CD4-positive, alpha-beta memory T cell (primary cell): ENCODE measurements at regions not wholly inside any gene's neighbourhood (a gene's known extent, or its start where the extent isn't known, plus 50 kb on each side); places are given as distances from the start of the nearest gene placed in this dataset.

Experiments used
- CTCF ChIA-PET: fragments of 350-600 bp; sonication (Branson Sonifier 250); formaldehyde crosslinking; loops from one replicate; lab custom pipeline; 2021; ENCODE audit warnings: inconsistent platforms; ENCODE audit not compliant: partially characterized antibody; lab: Charles Lee
- POLR2A ChIA-PET: fragments of 350-600 bp; sonication (Branson Sonifier 250); formaldehyde crosslinking; loops from one replicate; lab custom pipeline; 2021; ENCODE audit not compliant: partially characterized antibody; lab: Charles Lee
- DNase-seq, 5 donors: peaks; one replicate each; pipeline versions ENCODE4 v3.0.0 to v3.0.0-alpha.2; 2020 to 2022; ENCODE audit warnings: mixed read lengths in 1 of 5
- H3K27ac ChIP-seq: one replicate; pipeline ENCODE4 v1.7.0; 2013; ENCODE audit warnings: low read depth, low read length
- H3K27me3 ChIP-seq: 2 replicates; pipeline ENCODE4 v1.7.0; 2013; ENCODE audit warnings: mild to moderate bottlenecking, low read length, moderate library complexity; ENCODE audit not compliant: insufficient read depth
- H3K36me3 ChIP-seq: 2 replicates; pipeline ENCODE4 v1.7.0; 2013; ENCODE audit warnings: mild to moderate bottlenecking, low read length, moderate library complexity; ENCODE audit not compliant: insufficient read depth
- H3K4me1 ChIP-seq: 2 replicates; pipeline ENCODE4 v1.7.0; 2013; ENCODE audit warnings: mild to moderate bottlenecking, low read length, moderate library complexity; ENCODE audit not compliant: insufficient read depth
- H3K4me3 ChIP-seq, 2 donors: one replicate each; pipeline ENCODE4 v1.7.0; 2013; ENCODE audit warnings: low read length in 2 of 2, mild to moderate bottlenecking in 1 of 2
- H3K9me3 ChIP-seq, 2 donors: one replicate each; pipeline ENCODE4 v1.7.0; 2013; ENCODE audit warnings: low read length in 2 of 2, control low read depth in 1 of 2; ENCODE audit not compliant: control insufficient read depth in 1 of 2
- H3K27ac Mint-ChIP-seq, 7 donors: one replicate each; pipeline ENCODE4 v1.8.0; 2020 to 2021; ENCODE audit warnings: mixed read lengths in 7 of 7, mild to moderate bottlenecking in 6 of 7, inconsistent platforms in 3 of 7, moderate library complexity in 3 of 7
- H3K27me3 Mint-ChIP-seq, 2 donors: one replicate each; pipeline ENCODE4 v1.8.0; 2020 to 2021; ENCODE audit warnings: mixed read lengths in 2 of 2
- H3K36me3 Mint-ChIP-seq, 2 donors: one replicate each; pipeline ENCODE4 v1.8.0; 2020 to 2021; ENCODE audit warnings: mixed read lengths in 2 of 2, inconsistent platforms in 1 of 2, mild to moderate bottlenecking in 1 of 2
- H3K4me1 Mint-ChIP-seq, 4 donors: one replicate each; pipeline ENCODE4 v1.8.0; 2020 to 2021; ENCODE audit warnings: mixed read lengths in 4 of 4, mild to moderate bottlenecking in 1 of 4
- H3K4me3 Mint-ChIP-seq, 8 donors: one replicate each; pipeline ENCODE4 v1.8.0; 2020 to 2021; ENCODE audit warnings: mixed read lengths in 8 of 8, mild to moderate bottlenecking in 7 of 8, moderate library complexity in 6 of 8, inconsistent platforms in 3 of 8
- H3K9me3 Mint-ChIP-seq, 8 donors: one replicate each; pipeline ENCODE4 v1.8.0; 2020 to 2021; ENCODE audit warnings: mixed read lengths in 8 of 8, mild to moderate bottlenecking in 5 of 8, inconsistent platforms in 3 of 8, moderate library complexity in 1 of 8
- intact Hi-C: fragments of 100-400 bp; cut with micrococcal nuclease; formaldehyde crosslinking; loops from one replicate; pipeline ENCODE4 v1.15.1; 2023

- H3K36me3 Mint-ChIP-seq, result no peaks in the 10 kb centered on the region
- POLR2A ChIA-PET, result no interaction called here
- Histone ChIP-seq H3K36me3 (no peaks in the 10 kb centered on the region), H3K27ac (no peak overlapping the region), H3K4me3 (no peak overlapping the region), H3K4me1 (no peaks in the 10 kb centered on the region), H3K27me3 (no peaks in the 10 kb centered on the region), H3K9me3 (no peaks in the 10 kb centered on the region)
- H3K27ac Mint-ChIP-seq, result peak overlapping the region in 1 of 7 donors; percentile 47
- H3K4me1 Mint-ChIP-seq, result peaks cover 0 to 4% (median 2%) of the 10 kb centered on the region in 4 donors
- CTCF ChIA-PET, result interaction anchor here (0.7 to 14.8 kb wide), 5 partner anchors 10 to 701 kb away, joined by 3 to 434 read pairs (median 3); no protein-coding TSS in a partner anchor
- DNase-seq, result no peak
- H3K4me3 Mint-ChIP-seq, result no peak overlapping the region
- H3K9me3 Mint-ChIP-seq, result no peaks in the 10 kb centered on the region
- intact Hi-C loops, result no loop called here
- H3K27me3 Mint-ChIP-seq, result peaks cover 2 to 3% of the 10 kb centered on the region in 2 donors
Observed at GRCh38 chrX:110414679-110415439, 56.2 kb downstream of the RTL9 start.

GRCh38 chrX:110415440-110416170 lies 57.0 kb downstream of the RTL9 start:
- intact Hi-C loops, result no loop called here
- peaks cover 0 to 4% (median 2%) of the 10 kb centered on the region in 4 donors for H3K4me1 Mint-ChIP-seq
- CTCF ChIA-PET, result interaction anchor here (0.7 to 14.8 kb wide), 5 partner anchors 10 to 702 kb away, joined by 3 to 434 read pairs (median 3); no protein-coding TSS in a partner anchor
- no peaks in the 10 kb centered on the region for H3K36me3 Mint-ChIP-seq
- DNase-seq, result no peak
- H3K27ac Mint-ChIP-seq, result no peak overlapping the region
- no peaks in the 10 kb centered on the region for H3K27me3 ChIP-seq
- no peak overlapping the region for H3K4me3 Mint-ChIP-seq
- H3K27ac ChIP-seq, result no peak overlapping the region
- H3K9me3 ChIP-seq, result no peaks in the 10 kb centered on the region
- peaks cover 2 to 3% of the 10 kb centered on the region in 2 donors for H3K27me3 Mint-ChIP-seq
- POLR2A ChIA-PET, result no interaction called here
- H3K9me3 Mint-ChIP-seq, result no peaks in the 10 kb centered on the region
- H3K4me3 ChIP-seq, result no peak overlapping the region
- H3K36me3 ChIP-seq, result no peaks in the 10 kb centered on the region
- no peaks in the 10 kb centered on the region for H3K4me1 ChIP-seq

GRCh38 chrX:110417128-110417527 lies 58.5 kb downstream of the RTL9 start:
- no peaks in the 10 kb centered on the region for H3K36me3 Mint-ChIP-seq
- no peak for DNase-seq
- H3K4me1 Mint-ChIP-seq, result peaks cover 0 to 4% (median 2%) of the 10 kb centered on the region in 4 donors
- Histone ChIP-seq H3K27me3 (no peaks in the 10 kb centered on the region), H3K9me3 (no peaks in the 10 kb centered on the region), H3K36me3 (no peaks in the 10 kb centered on the region), H3K4me1 (no peaks in the 10 kb centered on the region), H3K27ac (no peak overlapping the region), H3K4me3 (no peak overlapping the region)
- peak overlapping the region in 1 of 7 donors; percentile 1 for H3K27ac Mint-ChIP-seq
- no peak overlapping the region for H3K4me3 Mint-ChIP-seq
- intact Hi-C loops, result no loop called here
- ChIA-PET CTCF (interaction anchor here (1.2 to 14.8 kb wide), 3 partner anchors 12 to 270 kb away, joined by 3 to 434 read pairs (median 32); no protein-coding TSS in a partner anchor), POLR2A (no interaction called here)
- H3K27me3 Mint-ChIP-seq, result peaks cover 2 to 3% of the 10 kb centered on the region in 2 donors
- H3K9me3 Mint-ChIP-seq, result no peaks in the 10 kb centered on the region

- ChIA-PET POLR2A (no interaction called here), CTCF (interaction anchor here (2.0 to 14.8 kb wide), 4 partner anchors 10 to 527 kb away, joined by 4 to 434 read pairs (median 19); no protein-coding TSS in a partner anchor)
- no peak overlapping the region for H3K4me3 ChIP-seq
- H3K4me3 Mint-ChIP-seq, result no peak overlapping the region
- H3K27me3 Mint-ChIP-seq, result peaks cover 0 to 1% of the 10 kb centered on the region in 2 donors
- H3K36me3 ChIP-seq, result no peaks in the 10 kb centered on the region
- H3K27me3 ChIP-seq, result no peaks in the 10 kb centered on the region
- H3K36me3 Mint-ChIP-seq, result no peaks in the 10 kb centered on the region
- no peak overlapping the region for H3K27ac Mint-ChIP-seq
- H3K4me1 Mint-ChIP-seq, result peaks cover 0 to 1% (median 0%) of the 10 kb centered on the region in 4 donors
- H3K9me3 ChIP-seq, result no peaks in the 10 kb centered on the region
- H3K9me3 Mint-ChIP-seq, result no peaks in the 10 kb centered on the region
- DNase-seq, result no peak
- intact Hi-C loops, result no loop called here
- H3K27ac ChIP-seq, result no peak overlapping the region
- no peaks in the 10 kb centered on the region for H3K4me1 ChIP-seq
Observed at GRCh38 chrX:110418316-110419235, 59.9 kb downstream of the RTL9 start.

GRCh38 chrX:110419512-110419911 lies 60.9 kb downstream of the RTL9 start:
- Mint-ChIP-seq H3K4me1 (no peaks in the 10 kb centered on the region), H3K9me3 (no peaks in the 10 kb centered on the region)
- intact Hi-C loops, result no loop called here

GRCh38 chrX:110420771-110421499 lies 62.3 kb downstream of the RTL9 start:
- Histone ChIP-seq H3K4me3 (no peak overlapping the region), H3K9me3 (no peaks in the 10 kb centered on the region), H3K4me1 (no peaks in the 10 kb centered on the region), H3K36me3 (no peaks in the 10 kb centered on the region), H3K27ac (no peak overlapping the region), H3K27me3 (no peaks in the 10 kb centered on the region)
- H3K9me3 Mint-ChIP-seq, result no peaks in the 10 kb centered on the region
- H3K27me3 Mint-ChIP-seq, result peaks cover 0 to 1% of the 10 kb centered on the region in 2 donors
- H3K4me3 Mint-ChIP-seq, result no peak overlapping the region
- intact Hi-C loops, result no loop called here
- CTCF ChIA-PET, result interaction anchor here (0.9 to 6.9 kb wide), 6 partner anchors 10 to 530 kb away, joined by 3 to 32 read pairs (median 4); no protein-coding TSS in a partner anchor
- H3K36me3 Mint-ChIP-seq, result no peaks in the 10 kb centered on the region
- DNase-seq, result no peak
- H3K4me1 Mint-ChIP-seq, result no peaks in the 10 kb centered on the region
- H3K27ac Mint-ChIP-seq, result no peak overlapping the region
- POLR2A ChIA-PET, result no interaction called here

More at GRCh38 chrX:110419512-110419911, 60.9 kb downstream of the RTL9 start:
- CTCF ChIA-PET, result interaction anchor here (0.9 to 14.8 kb wide), 7 partner anchors 9 to 528 kb away, joined by 3 to 434 read pairs (median 6); no protein-coding TSS in a partner anchor
- Mint-ChIP-seq H3K27ac (no peak overlapping the region), H3K36me3 (no peaks in the 10 kb centered on the region), H3K27me3 (peaks cover 0 to 1% of the 10 kb centered on the region in 2 donors), H3K4me3 (no peak overlapping the region)
- H3K36me3 ChIP-seq, result no peaks in the 10 kb centered on the region
- POLR2A ChIA-PET, result no interaction called here
- no peaks in the 10 kb centered on the region for H3K27me3 ChIP-seq
- DNase-seq, result no peak
- H3K4me1 ChIP-seq, result no peaks in the 10 kb centered on the region
- H3K9me3 ChIP-seq, result no peaks in the 10 kb centered on the region
- no peak overlapping the region for H3K4me3 ChIP-seq
- no peak overlapping the region for H3K27ac ChIP-seq
